ENCODE measurements at regions not wholly inside any gene's neighbourhood (a gene's known extent, or its start where the extent isn't known, plus 50 kb on each side); places are given as distances from the start of the nearest gene placed in this dataset.

- H3K4me3 ChIP-seq = no peak overlapping the region
- H3K9me3 ChIP-seq = no peaks in the 10 kb centered on the region
- no peak for DNase-seq
- H3K4me1 ChIP-seq = no peaks in the 10 kb centered on the region
- intact Hi-C loops (cut with DNase I) = no loop called here
- no peak overlapping the region for H3K27ac ChIP-seq
- TF ChIP-seq CTCF (IDR thresholded peaks at IDR 0.05) = no peak
- no peak overlapping the region for H3K9ac ChIP-seq (ENCODE audit: low read depth in 2 of 2, low read length in 2 of 2)
- no peaks in the 10 kb centered on the region for H3K36me3 ChIP-seq
- H3K27me3 ChIP-seq = no peaks in the 10 kb centered on the region
These were observed 85.5 kb upstream of the NUDT4 start for GRCh38 chr12:93292213-93292612.

GRCh38 chr12:93292731-93293566, 84.8 kb upstream of the NUDT4 start:
- no peak overlapping the region for H3K4me3 ChIP-seq
- H3K27ac ChIP-seq = no peak overlapping the region
- no peaks in the 10 kb centered on the region for H3K36me3 ChIP-seq
- H3K27me3 ChIP-seq = no peaks in the 10 kb centered on the region
- DNase-seq = no peak
- H3K9ac ChIP-seq (ENCODE audit: low read depth in 2 of 2, low read length in 2 of 2) = no peak overlapping the region
- intact Hi-C loops (cut with DNase I) = no loop called here
- no peaks in the 10 kb centered on the region for H3K9me3 ChIP-seq
- no peaks in the 10 kb centered on the region for H3K4me1 ChIP-seq
- TF ChIP-seq CTCF (IDR thresholded peaks at IDR 0.05) = no peak

GRCh38 chr12:93297032-93297431, 80.7 kb upstream of the NUDT4 start:
- H3K27me3 ChIP-seq = no peaks in the 10 kb centered on the region
- H3K36me3 ChIP-seq = no peaks in the 10 kb centered on the region
- H3K4me1 ChIP-seq = no peaks in the 10 kb centered on the region
- no peaks in the 10 kb centered on the region for H3K9me3 ChIP-seq
- H3K9ac ChIP-seq (ENCODE audit: low read depth in 2 of 2, low read length in 2 of 2) = no peak overlapping the region
- no peak for DNase-seq
- TF ChIP-seq CTCF (IDR thresholded peaks at IDR 0.05) = no peak
- H3K27ac ChIP-seq = no peak overlapping the region
- no peak overlapping the region for H3K4me3 ChIP-seq
- intact Hi-C loops (cut with DNase I) = no loop called here

- H3K4me1 ChIP-seq = no peaks in the 10 kb centered on the region
- no peak overlapping the region for H3K4me3 ChIP-seq
- no peak for DNase-seq
- H3K27me3 ChIP-seq = no peaks in the 10 kb centered on the region
- no peak overlapping the region for H3K27ac ChIP-seq
- no peak overlapping the region for H3K9ac ChIP-seq (ENCODE audit: low read depth in 2 of 2, low read length in 2 of 2)
- no peak for TF ChIP-seq CTCF (IDR thresholded peaks at IDR 0.05)
- no peaks in the 10 kb centered on the region for H3K36me3 ChIP-seq
- no peaks in the 10 kb centered on the region for H3K9me3 ChIP-seq
- intact Hi-C loops (cut with DNase I) = no loop called here
These were observed 80.2 kb upstream of the NUDT4 start for GRCh38 chr12:93297536-93297935.

GRCh38 chr12:93299262-93299846, 78.4 kb upstream of the NUDT4 start:
- no peak overlapping the region for H3K27ac ChIP-seq
- no peaks in the 10 kb centered on the region for H3K27me3 ChIP-seq
- H3K4me3 ChIP-seq = no peak overlapping the region
- intact Hi-C loops (cut with DNase I) = no loop called here
- TF ChIP-seq CTCF (IDR thresholded peaks at IDR 0.05) = no peak
- no peak overlapping the region for H3K9ac ChIP-seq (ENCODE audit: low read depth in 2 of 2, low read length in 2 of 2)
- no peaks in the 10 kb centered on the region for H3K9me3 ChIP-seq
- no peaks in the 10 kb centered on the region for H3K36me3 ChIP-seq
- DNase-seq = no peak
- H3K4me1 ChIP-seq = no peaks in the 10 kb centered on the region
